Ecto neural progenitor cell (in vitro differentiated cells): ENCODE measurements at regions not wholly inside any gene's neighbourhood (a gene's known extent, or its start where the extent isn't known, plus 50 kb on each side); places are given as distances from the start of the nearest gene placed in this dataset.
"Not testable (repeated sequence)": the region's sequence is repeated elsewhere in the genome, so short reads cannot be mapped to it uniquely, and the experiment has no call there.

Experiments used
- DNase-seq: peaks from one replicate; pipeline ENCODE4 v3.0.0-alpha.2; 2018; ENCODE audit warnings: low spot score

DNA sequence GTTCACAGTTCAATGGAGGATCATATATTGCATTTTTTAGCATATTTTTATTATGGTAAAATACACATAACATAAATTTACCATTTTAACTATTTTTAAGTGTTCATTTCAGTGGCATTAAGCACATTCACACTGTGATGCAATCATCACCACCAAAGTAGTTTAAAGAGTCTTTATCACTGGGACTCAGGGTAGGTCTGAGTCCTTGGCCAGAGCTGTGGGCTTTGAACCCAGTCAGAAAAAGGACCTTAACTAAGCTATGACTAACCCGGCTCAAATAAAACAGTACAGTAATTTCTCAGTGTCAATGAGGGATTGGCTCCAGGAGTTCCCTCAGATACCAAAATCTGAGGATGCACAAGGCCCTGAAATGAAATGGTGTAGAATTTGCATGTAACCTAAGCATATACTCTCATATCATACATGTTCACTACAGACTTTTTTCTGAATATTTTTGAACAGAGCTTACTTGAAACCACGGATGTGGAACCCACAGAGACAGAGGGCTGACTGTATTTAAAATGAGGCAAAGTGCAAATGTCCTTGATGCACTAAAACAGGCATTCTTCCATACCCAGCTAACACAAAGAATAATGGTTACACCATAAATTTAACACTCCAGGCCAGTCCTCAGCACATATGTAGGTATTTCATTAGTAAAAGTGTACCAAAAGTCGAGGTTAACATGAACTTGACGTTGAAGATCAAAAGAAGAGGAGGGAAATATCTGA is 246.2 kb downstream of the LNPK start:
- no peak for DNase-seq

GRCh38 chr2:175755169-175755568 is 246.9 kb downstream of the LNPK start:
- DNase-seq = no peak

GRCh38 chr2:175750195-175750594 is 251.9 kb downstream of the LNPK start:
- DNase-seq = no peak

- no peak for DNase-seq
Observed at GRCh38 chr2:175745911-175746310, 256.2 kb downstream of the LNPK start.

DNA sequence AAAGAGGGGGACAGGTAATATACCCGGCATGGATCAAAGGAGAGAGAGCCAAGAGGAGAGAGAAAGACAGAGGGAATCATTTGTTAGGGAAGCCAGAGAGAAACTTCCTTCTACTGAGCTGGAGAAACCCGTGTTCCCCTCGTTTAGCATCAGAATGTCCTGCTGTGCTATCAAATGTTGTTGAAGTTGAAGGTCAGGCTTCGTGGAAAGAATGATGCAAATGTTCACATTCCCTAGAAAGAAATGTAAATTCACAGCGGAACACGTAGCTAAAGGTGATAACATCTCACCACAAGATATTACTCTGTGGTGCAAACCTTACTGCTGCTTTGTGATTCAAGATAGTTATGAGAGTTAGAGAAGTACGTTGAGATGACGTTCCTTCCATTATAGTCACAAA is 258.1 kb downstream of the LNPK start:
- DNase-seq = no peak

- no peak for DNase-seq
Observed at GRCh38 chr2:175743011-175743410, 259.1 kb downstream of the LNPK start.

DNA sequence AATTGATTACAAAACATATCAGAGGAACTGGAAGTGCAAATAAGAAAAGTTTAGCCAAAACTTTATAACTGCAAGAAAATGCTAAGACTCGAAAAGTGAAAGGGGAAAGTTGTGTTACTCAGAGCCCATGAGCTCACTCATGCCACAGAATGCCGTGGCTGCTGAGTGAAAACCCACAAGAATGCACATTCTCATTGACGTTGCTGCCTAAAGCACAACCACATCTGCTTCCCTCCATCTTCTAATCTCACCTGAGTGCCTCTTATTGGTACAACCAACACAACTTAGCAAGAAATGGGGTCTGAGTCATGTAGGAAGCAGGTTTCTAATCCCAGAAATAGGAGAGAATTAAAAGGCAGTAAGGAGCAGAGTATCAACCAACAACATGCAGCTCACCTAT is 259.7 kb downstream of the LNPK start:
- DNase-seq = no peak

DNA sequence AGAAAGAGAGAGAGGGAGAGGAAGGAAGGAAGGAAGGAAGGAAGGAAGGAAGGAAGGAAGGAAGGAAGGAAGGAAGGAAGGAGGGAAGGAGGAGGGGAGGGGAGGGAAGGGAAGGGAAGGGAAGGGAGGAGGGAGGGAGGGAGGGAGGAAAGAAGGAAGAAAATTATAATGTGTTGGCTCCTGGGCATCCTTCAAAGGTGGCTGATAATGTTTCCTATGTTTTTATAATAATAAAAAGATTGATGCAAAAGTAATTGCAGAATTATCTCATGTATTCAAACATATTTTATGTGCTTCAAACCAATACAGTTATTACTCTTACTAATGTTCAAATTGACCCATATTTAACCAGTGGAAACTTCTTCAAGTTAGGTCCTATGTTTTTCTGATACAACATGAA is 260.9 kb downstream of the LNPK start:
- DNase-seq = no peak

- DNase-seq = no peak
Observed at GRCh38 chr2:175737722-175738361, 264.2 kb downstream of the LNPK start.

- DNase-seq = no peak
Observed at GRCh38 chr2:175734686-175735085, 267.4 kb downstream of the LNPK start.

GRCh38 chr2:175732531-175732930 is 269.5 kb downstream of the LNPK start:
- DNase-seq = no peak

DNA sequence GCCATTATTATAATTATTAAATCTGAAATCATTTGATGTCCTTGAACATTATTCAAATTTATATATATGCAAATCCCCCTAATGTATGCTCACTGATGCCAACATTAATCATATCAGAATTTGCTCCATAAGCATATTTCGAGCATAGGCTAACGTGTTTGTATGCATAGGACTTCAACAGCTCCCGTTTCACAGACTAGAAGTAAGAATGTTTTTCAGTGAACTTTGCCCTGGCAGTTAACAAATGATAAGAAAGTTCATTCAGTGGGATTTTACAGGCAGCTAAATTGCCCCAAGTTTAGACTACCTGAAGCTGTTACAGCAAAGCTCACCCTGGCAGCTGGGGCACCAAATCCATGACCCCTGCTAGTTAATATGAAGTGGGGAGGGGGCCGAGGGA is 272.0 kb downstream of the LNPK start:
- DNase-seq = no peak

- DNase-seq = no peak
Observed at GRCh38 chr2:175729049-175729706, 272.9 kb downstream of the LNPK start.

GRCh38 chr2:175728032-175728431 is 274.0 kb downstream of the LNPK start:
- DNase-seq = no peak

GRCh38 chr2:175726223-175726622 is 275.8 kb downstream of the LNPK start:
- DNase-seq = no peak

DNA sequence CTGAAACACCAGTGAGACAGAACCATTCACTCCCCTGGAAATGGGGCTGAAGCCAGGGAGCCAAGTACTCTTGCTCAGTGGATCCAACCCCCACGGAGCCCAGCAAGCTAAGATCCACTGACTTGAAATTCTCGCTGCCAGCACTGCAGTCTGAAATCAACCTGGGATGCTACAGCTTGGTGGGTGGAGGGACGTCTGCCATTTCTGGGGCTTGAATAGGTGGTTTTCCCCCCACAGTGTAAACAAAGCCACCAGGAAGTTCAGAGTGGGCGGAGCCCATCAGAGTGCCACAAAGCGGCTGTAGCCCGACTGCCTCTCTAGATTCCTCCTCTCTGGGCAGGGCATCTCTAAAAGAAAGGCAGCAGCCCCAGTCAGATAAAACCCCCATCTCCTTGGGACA is 292.8 kb downstream of the LNPK start:
- no peak for DNase-seq

DNA sequence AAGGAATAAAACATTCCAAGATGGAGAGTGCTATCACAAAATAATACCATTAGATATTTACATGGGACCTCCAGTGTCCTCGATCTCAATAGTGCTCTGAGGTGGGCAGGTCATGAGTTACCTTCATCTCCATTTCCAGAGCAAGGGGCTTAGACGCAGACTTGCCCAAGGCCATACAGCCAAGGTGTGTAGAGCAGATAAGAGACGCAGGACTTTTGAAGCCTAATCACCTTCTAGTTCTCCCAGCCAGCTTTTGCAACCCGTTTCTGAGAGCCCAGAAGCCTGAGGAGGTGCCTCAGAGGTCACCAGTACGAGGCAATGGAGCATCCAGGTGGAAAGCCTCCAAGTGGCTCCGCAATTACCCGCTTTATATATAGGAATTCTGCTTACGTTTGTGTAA is 294.7 kb downstream of the LNPK start:
- no peak for DNase-seq

GRCh38 chr2:175704568-175704967 is 297.5 kb downstream of the LNPK start:
- DNase-seq = not testable (repeated sequence)

DNA sequence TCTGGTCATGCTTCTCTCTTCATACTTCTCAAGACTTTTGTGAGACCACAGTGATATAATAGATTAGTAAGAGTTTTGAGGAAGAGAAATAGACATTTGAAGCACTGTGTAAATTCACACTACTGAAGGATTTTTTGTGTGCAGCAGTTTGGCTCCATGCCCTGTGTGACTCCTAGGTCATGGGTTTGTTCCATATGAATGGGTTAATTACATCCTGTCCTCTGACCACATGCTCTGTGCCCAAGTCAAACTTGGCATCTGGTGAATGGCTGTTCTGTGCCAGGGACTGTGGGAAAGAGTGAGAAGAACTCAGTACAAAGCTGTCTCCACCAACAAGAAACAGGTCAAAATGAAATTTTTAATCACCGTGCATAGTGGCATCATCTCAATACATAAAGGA is 304.0 kb downstream of the LNPK start:
- no peak for DNase-seq

GRCh38 chr2:175690113-175690837 is 311.8 kb downstream of the LNPK start:
- DNase-seq = no peak

DNA sequence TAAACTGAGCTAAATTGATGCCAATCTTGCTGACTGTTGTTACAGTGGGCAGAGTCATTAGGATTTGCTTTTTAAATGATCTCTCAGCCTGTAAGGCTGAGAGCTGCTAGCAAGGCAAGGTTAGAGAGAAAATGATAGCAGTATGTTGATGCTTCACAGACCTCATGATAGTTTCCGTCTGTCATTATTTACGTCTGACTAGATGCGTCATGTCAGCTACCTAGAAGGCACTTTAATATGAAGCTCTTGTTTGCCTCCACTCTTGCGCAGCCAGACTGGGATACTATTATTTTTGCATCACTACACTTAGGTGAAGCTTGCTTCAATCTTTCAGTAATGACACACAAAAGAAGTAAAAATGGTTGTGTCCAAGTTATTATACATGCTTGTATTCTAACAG is 313.8 kb downstream of the LNPK start:
- no peak for DNase-seq

DNA sequence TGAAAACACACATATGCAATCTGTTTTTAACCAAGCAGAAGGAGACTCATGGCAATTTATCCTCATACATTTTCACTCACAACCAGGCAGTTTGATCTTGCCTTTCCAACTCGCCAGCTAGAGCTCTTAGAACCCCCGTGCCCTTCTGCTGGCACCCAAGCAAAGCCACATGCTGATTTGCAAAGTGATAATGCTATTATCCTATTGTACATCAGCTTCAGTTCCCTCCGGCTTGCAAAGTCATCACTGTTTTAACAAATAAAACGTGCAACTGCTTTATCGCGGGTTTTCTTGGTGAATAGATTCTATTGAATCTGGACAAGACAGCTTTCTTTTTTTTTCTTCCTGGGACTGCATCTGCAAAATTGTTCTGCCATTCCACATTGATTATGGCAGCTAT is 314.6 kb downstream of the LNPK start:
- DNase-seq = no peak

DNA sequence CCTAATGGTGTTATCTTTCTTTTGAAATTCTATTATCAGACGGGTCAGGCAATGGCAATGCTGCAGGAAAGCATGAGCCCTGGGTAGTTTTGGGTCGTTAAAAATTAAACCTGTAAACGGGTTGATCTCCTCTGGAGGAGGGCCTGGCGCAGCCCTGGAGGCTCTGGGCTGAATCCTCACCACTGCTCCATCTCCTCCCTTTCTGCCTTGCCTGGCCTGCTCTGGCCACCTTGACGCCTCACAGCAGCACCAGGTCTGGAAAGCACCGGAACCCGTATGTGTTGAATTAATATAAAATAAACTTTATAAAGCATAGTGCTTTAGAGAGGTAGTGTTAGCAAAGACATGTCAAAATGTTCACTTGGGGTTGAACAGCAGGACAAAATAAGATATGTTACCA is 316.1 kb downstream of the LNPK start:
- no peak for DNase-seq
